GM03348 (cell line): ENCODE measurements at regions not wholly inside any gene's neighbourhood (a gene's known extent, or its start where the extent isn't known, plus 50 kb on each side); places are given as distances from the start of the nearest gene placed in this dataset.

Experiments
- DNase-seq: peaks from one replicate; pipeline ENCODE4 v3.0.0; 2012; ENCODE audit warnings: low spot score

DNA sequence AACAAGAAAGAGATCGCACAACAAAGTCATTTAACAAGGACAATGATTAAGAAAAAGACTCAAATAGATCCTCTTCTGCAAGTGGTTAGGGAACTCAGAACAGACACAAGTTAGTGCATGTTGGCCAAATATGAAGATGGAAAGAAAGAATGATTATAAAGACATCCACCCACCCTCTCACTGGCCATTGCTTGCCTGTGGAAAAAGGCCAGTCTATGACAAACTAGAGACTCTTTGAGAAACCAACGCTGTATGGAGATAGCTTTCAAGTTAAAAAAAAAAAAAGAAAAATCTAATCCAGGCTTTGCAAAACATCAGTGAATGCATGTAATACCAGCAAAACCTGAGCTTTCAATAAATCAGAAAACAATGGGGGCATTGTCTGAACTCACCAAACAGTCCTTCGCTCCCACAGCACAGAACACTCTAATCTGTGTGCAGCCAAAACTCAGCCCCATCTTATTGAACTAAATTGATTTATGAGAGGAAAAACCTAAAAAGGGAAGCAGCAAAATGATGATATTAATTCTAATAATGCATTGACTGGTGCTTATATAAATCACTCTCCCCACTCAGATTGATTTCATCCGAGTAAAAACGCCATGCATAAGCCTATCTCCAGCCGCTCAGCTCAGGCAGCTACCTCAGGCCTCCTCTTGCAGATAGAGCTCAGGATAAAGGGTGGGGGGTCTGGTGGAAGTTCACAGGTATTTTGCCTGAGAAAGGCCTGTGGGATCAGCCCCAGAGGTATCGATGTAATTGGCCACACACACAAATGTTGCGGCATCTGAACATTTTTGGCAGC lies 547.1 kb downstream of the CCDC171 start:
- DNase-seq = no peak

DNA sequence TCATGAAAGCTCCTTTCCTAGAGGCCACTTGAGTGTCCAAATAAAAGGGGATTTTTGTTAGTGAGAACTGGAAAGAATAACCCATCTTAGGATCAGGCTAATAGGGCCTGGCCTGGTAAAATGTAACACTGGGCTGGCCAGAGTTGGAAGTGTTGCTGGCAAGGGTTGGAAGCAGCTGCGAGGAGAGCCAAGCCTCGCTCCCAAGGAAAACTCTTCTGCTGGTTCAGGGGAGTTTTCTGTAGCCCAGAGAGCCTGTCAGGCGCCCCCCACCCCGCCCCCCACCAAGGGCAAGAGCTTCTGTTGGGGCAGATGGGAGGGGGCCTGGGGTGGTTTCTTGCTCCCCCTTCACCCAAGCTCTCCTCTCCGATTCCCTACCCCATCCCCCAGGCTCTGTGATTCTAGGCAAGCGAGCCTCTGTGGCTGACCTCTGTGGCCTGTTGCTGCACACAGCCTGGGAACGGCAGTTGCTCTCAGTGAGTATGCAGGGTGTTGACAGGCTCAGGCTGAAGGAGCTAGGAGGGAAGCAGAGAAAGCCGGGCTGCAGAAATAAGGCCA lies 547.8 kb downstream of the CCDC171 start:
- DNase-seq = peak; percentile 41

DNA sequence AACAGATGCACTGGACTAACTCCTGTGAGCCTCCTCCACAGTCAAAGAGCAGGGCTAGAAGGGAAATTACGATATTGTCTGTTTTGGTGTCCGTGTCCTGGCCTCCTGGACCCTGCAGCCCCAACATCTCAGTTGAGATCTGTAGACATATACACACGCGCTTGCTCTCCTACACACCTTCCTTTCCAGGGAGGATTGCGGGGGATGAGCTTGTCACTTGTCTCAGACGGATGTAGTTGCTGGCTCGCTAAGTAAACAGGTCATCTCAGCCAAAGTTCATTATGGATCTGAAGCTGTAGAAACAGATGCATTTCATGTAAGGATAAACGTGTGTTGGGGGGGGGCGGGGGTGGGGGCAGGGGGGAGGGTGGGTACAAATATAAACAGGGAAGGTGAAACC lies 549.3 kb downstream of the CCDC171 start:
- no peak for DNase-seq

GRCh38 chr9:16103620-16104397 lies 551.0 kb downstream of the CCDC171 start:
- DNase-seq = no peak

- no peak for DNase-seq
These were observed 552.6 kb downstream of the CCDC171 start for GRCh38 chr9:16105168-16106020.

- no peak for DNase-seq
These were observed 553.3 kb downstream of the CCDC171 start for GRCh38 chr9:16106021-16106571.

GRCh38 chr9:16112116-16112515 lies 559.3 kb downstream of the CCDC171 start:
- no peak for DNase-seq

GRCh38 chr9:16115994-16116393 lies 563.2 kb downstream of the CCDC171 start:
- DNase-seq = no peak

DNA sequence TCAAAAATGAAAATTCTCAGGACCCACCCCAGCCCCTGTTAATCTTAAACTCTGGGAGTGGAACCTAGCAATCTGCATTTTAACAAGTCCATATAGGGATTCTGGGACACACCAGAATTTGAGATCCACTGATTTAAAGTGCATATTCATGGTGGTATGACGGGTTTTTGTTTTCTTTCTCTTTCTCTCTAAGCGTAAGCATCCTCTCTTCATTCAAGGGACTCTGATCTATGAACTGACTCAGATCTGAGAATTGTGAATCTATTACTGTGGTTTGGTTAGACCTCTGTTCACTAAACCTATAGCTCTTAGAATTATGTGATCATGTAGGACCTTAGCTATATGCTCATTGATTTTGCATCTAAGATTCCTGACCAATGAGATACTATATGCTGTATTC lies 565.2 kb downstream of the CCDC171 start:
- DNase-seq = no peak

DNA sequence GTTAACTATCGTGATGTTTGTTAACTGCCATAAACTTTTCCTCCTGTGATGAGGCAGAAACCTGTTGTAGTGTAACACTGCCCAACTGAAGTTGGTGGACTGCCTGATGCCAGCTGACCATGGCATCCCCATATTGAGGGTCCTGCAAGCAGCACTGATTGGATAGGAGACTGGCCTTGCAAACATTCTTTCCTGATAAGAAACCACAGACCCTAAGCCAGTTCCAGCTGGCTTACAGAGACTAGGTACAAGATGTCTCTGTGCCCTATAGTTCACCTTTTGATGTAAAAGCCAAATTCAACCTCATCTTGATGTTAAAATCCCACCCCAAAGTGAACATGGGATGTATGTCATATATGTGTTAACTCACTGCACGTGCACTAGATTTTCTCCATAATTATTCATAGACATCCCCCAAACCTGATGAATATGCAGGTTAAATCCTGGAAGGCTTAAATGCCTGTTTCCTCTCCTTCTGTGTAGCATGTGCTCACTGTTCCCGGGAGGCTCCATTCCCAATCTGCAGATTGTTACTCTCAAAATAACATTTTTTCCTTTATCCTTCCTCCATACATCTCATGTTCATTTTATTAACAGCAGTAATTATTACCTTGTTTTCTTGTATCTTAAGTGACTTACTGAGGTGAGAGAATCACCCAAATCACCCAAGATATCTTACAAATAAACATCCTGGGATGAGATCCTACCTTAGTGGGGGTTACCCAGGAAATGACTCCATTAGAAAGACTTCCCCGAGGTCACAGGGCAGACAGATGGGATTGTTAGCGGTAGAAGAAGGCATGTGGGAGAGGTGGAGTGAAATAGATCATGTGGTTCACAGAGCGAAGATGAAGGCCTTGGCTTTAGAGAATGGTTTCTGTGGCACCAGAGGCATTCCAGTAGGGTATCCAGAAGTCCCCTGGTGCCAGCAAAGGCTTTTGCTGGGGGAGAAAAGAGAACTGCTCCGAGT lies 566.7 kb downstream of the CCDC171 start:
- DNase-seq = peak; percentile 23

DNA sequence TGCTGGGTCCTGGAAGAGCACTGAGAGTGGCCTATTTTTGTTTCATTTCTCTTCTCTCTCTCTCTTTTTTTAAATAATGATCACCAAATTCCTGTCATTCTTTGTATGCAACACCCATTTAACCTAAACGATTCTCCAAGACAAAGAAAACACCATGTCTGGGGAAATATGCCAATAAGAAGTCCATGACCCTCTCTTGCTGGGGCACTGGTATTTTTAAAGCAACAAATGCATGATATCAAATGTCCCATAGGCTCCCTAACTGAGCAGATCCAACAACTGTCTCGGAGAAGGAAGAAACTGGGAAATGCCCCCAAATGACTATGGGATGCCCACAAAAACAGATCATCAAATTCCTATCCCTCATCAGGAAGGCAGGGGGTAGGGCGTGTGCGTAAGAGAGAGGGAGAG lies 567.4 kb downstream of the CCDC171 start:
- peak; percentile 36 for DNase-seq

DNA sequence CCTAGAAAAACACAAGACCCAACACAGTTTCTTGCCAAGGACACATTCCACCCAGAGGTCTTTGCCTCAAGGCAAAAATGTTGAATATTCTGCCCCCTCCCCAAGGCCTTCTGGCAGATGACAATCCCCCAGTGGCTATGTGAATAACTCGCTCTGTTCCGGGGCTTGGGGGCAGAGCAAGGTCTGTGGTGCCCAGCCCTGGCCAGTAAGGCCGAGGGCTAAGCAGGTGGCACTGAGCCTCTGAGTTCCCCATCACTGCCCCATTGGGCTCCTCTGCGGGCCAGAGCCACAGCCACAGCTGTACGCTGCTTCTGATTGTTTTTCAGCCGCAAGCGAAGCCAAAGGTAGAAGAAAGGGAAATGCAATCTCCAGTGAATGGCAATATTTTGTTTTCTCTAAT lies 567.9 kb downstream of the CCDC171 start:
- DNase-seq = no peak

DNA sequence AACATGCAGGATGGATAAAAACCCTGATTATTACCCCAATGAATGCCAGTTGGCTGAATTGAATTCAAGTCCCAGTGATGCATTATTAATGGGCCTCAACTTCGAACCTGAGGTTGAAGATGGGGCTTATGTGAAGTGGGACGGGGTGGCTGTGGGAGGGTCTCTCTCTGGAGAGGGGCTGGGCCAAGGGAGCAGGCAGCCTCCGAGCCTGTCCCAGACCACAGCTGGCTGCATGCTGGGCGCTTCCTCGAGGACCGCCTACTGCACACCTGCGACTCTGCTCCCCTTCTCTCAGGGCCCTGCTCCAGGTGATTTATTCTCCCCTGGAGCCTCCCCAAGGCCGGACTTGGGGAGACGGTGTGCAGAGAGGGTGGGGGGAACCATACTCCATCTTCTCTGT lies 568.3 kb downstream of the CCDC171 start:
- no peak for DNase-seq

DNA sequence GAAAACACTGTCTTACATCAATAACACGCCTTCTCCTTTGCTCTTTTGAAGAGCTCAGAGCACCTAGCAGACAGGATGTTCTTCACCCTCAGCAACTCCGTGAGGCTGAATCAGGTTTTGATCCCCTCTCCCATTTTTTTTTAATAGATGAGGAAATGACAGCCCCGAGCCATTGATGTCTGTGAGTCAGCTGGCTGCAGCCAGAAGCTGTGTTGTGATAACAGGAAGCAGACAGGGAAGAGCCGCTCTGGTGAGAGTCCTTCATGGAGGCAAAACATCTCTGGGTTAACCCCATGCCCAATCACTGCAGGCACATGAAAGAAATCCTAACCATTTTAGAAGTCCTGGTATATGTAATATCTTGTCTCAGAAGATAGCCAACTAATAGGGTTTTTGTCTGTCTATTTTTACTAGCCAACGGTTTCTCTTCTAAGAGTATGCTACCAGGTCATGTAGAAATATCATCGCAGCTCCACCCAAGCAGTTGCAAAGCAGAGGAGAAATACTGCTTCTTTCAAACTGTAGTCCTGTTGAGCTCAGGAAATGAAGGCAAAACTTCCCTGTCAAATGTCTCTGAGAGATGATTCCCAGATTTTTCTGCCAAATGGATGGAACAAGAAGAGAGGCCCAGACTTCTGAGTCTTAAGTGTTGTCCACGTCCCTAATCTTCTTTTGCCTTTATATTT lies 568.9 kb downstream of the CCDC171 start:
- DNase-seq = no peak

GRCh38 chr9:16125629-16126028 lies 572.8 kb downstream of the CCDC171 start:
- no peak for DNase-seq

DNA sequence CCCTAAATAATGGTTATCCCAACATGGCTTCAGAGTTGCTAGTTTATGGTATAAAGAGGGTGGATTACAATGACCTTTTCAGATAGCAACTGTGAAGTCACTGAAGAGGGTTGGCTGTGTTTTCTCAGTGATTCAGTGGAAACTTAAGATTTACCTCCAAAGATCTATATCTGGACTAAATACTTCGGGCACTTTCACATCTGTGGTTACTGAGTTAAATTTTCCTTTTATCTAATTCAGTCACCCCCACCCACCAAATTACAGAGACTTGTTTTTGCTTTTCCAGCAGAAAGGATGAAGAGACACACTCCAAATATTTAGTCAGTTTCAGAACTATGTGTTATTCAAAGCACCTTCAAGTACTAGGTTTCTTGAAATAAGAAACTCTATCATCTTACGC lies 573.2 kb downstream of the CCDC171 start:
- no peak for DNase-seq

DNA sequence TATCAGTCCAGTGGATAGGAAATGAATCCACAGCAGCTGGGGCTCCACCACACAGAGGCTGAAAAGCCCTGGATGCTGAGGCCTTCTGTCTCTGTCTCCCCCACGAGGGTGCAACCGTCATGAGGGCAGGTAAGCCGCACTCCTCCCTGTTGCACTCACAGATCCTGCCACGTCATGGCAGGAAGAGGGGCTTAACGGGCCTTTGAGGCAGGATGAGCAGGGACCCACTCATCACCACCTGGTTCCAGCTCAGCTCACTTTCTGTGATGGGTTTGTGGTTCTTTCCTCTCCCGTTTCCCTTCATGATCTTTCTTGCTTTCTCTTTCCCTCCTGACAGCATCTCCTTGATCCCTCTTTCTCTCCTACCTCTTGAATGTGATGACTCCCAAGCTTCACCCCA lies 575.2 kb downstream of the CCDC171 start:
- DNase-seq = no peak

- DNase-seq = no peak
These were observed 578.4 kb downstream of the CCDC171 start for GRCh38 chr9:16131264-16131663.

GRCh38 chr9:16132513-16132912 lies 579.7 kb downstream of the CCDC171 start:
- DNase-seq = no peak

DNA sequence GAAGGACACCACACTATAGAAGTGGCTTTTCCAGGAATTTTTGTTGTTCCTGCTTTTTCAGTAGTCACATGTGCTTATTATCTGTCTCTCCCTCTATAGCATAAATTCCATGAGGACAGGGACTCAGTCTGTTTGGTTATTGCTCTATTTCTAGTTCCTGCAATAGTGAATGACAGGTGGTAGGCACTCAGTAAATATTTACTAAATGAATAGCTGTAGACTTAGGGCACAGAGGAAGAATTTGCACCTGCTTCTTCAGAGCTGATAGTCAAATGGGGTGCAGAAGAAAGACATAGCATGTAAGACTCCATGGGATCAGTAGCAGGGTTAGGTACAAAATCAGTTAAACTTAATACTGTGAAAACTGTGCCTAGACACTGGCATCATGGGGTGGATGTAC lies 580.2 kb downstream of the CCDC171 start:
- DNase-seq = no peak
